NCI-H748 (cell line): ENCODE measurements at regions not wholly inside any gene's neighbourhood (a gene's known extent, or its start where the extent isn't known, plus 50 kb on each side); places are given as distances from the start of the nearest gene placed in this dataset.

Experiments used
- DNase-seq: peaks from one replicate; lab custom pipeline; 2025; ENCODE audit not compliant: unreplicated experiment; lab: John Stamatoyannopoulos, UW

DNA sequence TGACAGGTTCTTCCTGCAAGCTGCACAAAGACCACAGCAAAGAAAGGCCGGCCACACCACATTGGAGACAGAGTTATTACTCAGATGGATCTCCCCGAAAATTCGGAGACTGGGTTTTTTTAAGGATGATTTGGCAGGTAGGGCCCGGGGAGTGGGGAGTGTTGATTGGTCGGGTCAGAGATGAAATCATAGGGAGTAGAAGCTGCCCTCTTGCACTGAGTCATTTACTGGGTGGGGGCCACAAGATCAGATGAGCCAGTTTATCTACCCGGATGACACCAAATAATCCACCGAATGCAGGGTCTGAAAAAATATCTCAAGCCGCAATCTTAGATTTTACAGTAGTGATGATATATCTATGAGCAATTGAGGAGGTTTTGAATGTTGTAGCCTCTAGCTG is 401.8 kb upstream of the FAT3 start:
- DNase-seq, result no peak

DNA sequence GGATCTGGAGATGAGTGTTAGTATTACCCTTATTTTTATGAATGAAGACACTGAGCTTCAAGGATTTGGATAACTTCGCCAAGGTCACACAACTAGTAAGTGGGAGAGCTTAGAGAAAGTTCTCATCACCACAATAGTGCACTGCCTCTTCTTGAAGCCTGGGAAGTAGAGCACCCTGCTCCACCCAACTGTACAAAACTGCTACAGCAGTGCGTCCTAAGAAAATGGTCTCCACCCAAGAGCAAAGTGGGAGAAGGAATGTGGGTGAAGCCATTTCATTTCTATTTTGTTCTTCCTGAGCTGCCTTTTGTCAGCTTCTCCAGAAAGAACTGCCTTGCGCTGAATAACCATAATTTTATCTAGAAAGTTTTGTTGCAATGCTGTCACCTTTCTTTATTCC is 403.9 kb upstream of the FAT3 start:
- DNase-seq, result no peak

GRCh38 chr11:91819777-91820176 is 404.8 kb upstream of the FAT3 start:
- DNase-seq, result no peak

- DNase-seq, result no peak
These were observed 405.4 kb upstream of the FAT3 start for GRCh38 chr11:91819195-91819594.

DNA sequence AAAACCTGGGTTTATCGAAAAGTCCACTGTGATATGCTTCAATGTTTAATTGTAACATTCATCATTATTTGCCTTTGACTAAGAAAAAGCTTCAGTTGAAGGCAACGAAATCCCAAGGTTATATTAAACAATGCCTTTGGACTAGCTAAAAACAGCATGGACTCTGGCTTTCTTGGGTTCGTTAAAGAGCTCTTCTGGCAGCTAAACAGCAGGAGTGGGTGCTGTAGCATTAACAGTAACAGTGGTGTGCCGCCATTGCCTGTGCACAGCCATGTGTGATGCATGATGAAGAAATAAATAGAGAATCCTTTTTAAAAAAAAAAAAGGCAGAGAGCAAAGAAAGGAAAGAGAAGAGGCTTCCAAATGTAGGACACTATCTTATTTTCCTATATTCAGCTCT is 406.6 kb upstream of the FAT3 start:
- DNase-seq, result no peak

DNA sequence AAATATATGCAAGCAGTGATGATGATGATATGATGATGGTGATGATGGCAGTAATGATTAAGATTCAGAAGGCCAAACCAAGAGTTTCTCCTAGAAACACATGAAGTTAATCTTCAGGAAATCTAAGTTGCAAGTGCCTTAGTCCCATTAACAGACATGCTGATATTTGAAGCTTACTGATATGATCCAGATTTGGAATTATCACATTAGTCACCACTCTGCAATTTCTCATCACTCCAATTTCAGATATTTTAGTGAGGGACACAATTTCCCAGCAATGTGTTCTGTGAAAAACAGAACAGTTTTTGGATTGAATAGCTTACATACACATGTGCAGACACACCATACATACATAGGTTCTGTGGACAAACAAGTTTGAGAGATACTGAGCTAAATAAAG is 411.4 kb upstream of the FAT3 start:
- no peak for DNase-seq

- no peak for DNase-seq
These were observed 413.7 kb upstream of the FAT3 start for GRCh38 chr11:91810871-91811270.

- DNase-seq, result no peak
These were observed 419.3 kb upstream of the FAT3 start for GRCh38 chr11:91805293-91805692.

DNA sequence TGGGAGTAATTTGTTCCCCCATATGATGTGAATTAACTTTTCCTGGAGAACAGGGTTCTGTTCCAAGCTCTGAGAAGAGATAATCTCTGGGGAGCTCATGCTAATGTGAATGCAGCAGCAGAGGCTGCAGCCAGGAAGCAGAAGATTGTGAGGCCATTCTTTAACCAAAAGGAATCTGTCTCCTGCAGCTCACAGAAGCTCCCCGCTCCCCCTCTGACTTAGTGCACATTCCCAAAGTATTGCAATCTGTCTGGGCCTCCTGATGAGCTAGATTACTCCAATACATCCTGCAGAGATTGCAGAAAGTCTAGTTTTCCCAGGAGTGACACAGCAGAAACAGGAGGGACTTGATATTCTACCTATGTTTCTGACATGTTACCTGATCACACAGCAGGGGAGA is 420.6 kb upstream of the FAT3 start:
- DNase-seq, result no peak

DNA sequence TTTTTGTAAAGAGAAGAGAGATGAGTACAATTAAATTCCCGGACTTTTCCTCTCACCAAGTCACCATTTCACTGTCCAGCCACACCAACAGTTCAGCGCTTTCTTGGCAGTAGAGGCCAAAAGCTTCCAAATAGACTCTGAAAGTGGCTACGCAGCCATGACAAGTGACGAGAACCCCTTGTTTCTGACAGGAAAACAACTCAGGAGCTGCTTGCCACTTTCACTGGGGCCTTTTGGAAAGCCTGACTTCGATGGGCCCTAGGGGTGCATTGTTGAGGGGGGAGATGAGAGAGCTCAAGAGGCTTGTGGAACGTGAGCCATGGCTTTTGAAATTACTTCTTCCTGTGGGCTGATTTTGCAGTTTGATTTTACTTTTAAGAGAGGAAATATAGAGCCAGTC is 422.1 kb upstream of the FAT3 start:
- DNase-seq, result no peak

DNA sequence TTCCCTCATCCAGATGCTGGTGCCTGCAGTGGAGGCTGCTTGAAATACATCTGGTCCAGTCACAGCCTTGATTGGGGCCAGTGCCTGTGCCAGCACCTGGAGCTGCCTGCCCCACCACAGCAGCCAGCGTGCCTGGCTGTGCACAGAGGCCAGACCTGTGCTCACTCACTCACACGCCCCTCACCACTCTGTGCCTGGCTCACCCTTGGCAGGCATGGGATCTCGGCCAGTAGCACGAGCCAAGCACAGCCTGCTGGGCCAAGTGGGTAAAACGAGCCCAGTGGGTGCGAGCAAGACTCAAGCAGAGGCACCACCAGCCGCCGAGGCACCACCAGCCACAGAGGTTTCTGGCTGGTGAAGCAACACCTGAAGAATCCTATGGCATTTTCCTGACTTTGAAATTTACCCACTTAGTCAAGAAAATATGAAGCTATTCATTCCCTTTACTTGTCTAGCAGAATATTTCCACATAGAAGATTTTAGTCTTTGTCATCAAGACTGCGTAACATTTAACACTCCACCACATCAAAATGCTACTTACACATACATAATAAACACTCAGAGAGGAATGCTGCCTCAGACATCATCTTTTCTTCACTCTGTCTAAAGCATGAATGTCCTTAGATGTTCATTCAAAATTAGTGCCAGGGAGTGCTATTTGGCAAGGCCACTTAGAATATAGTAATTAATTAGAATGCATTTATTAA is 424.3 kb upstream of the FAT3 start:
- no peak for DNase-seq

- DNase-seq, result no peak
These were observed 426.4 kb upstream of the FAT3 start for GRCh38 chr11:91798240-91798639.

DNA sequence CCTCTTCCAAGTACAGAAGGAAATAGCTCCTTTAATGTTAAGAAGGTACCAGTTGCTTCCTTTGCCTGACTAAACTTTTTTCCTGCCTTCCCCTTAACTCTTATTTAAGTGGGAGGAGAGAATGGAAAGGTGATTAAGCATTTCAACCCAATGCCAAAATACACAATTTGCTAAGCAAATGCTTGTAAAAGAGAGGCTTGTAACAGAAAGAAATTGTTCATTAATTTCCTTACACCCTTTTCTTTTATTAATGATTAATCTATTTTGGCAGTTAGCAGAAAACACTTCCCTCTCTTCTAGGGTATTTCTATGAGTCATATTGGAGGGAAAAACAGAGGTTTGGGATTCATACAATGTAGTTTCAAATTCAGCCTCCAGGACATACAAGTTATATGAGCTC is 427.6 kb upstream of the FAT3 start:
- no peak for DNase-seq

GRCh38 chr11:91795139-91795887 is 429.3 kb upstream of the FAT3 start:
- no peak for DNase-seq

- DNase-seq, result no peak
These were observed 430.5 kb upstream of the FAT3 start for GRCh38 chr11:91794146-91794545.

GRCh38 chr11:91792779-91793262 is 431.8 kb upstream of the FAT3 start:
- no peak for DNase-seq

GRCh38 chr11:91791171-91791468 is 433.5 kb upstream of the FAT3 start:
- no peak for DNase-seq

DNA sequence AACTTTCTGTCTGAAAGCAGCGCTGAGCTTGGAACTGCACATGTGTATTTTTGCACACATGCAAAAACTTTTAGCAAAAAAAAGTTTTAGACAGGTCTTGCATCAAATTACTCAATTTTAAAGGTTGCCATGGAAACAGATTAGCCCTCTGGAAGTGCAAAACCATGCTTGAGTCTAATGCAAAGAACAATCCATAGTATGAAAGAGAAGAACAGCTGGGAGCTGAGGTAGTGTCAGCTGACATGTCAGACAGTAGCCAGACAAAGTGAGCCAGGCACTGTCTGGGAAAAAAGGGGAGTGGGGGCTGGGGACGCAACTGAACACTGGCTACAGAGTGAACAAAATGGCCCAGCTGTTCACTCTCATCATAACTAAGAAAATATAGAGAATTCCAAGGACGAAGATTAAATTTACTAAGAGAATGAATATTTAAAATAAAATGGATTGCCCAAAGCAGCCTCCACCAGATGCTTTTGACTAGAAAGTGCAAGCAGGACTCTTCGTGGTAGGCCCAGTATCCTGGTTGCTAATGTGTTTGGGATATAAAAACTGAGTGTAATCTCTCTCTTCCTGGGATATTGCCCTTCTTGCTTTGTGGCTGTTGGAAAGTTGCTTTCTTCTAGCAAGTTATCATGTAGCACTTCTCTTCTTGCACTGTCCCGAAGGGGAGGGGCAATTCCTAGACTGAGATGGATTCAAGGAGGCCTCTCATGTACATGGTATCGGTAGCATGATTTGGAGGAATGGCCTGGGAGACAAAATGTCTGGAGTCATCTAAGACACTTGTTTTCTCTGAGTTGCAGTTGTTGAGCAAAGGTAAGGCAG is 434.1 kb upstream of the FAT3 start:
- DNase-seq, result no peak

DNA sequence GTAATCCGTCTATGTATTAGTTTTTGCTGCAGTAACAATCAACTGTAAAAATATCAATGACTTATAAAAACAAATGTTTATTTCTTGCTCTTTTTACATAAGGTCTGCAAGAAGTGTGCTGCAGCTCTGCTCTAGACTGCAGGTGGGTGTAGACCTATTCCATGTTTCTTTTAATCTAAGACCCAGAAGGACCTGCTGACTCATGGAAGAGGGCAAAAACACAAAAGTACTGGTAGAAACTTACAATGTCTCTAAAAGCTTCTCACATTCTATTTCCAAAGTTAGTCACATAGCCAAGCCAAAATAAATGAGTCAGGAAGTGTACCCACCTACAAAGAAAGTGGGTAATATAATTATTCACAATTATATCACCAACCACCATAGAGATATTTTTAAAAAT is 435.9 kb upstream of the FAT3 start:
- no peak for DNase-seq

GRCh38 chr11:91786097-91786496 is 438.5 kb upstream of the FAT3 start:
- no peak for DNase-seq

GRCh38 chr11:91783173-91783572 is 441.4 kb upstream of the FAT3 start:
- no peak for DNase-seq

- no peak for DNase-seq
These were observed 445.9 kb upstream of the FAT3 start for GRCh38 chr11:91778758-91779157.
